IMR-90 (cell line): ENCODE measurements at regions not wholly inside any gene's neighbourhood (a gene's known extent, or its start where the extent isn't known, plus 50 kb on each side); places are given as distances from the start of the nearest gene placed in this dataset.

Experiments used
- ATAC-seq: fragments of 200-7000 bp; cut with Tn5 transposase; 2 replicates; pipeline ENCODE4 v1.9.1; 2020; ENCODE audit warnings: low read depth, mild to moderate bottlenecking, moderate library complexity
- BruUV-seq: library from RNA; stranded (reverse); fragments of 400-500 nt; replicated peaks from 2 replicates; lab custom pipeline; 2021; lab: Mats Ljungman, UMichigan
- CTCF ChIA-PET: fragments of 300-600 bp; formaldehyde crosslinking; extraction: SDS; loops from one replicate; lab custom pipeline; 2021; ENCODE audit warnings: antibody characterized with exemption; lab: Yijun Ruan, JAX
- POLR2A ChIA-PET: fragments of 300-600 bp; sonication (Branson Sonifier 250); formaldehyde crosslinking; loops from one replicate; lab custom pipeline; 2022; ENCODE audit warnings: antibody characterized with exemption; ENCODE audit not compliant: unreplicated experiment; lab: Charles Lee
- DNase-seq: peaks from one replicate; pipeline ENCODE4 v3.0.0; 2013
- H2AFZ ChIP-seq: replicated peaks from 2 replicates; pipeline ENCODE3; 2013; ENCODE audit warnings: low read length, mild to moderate bottlenecking; ENCODE audit not compliant: poor library complexity
- H2AK5ac ChIP-seq: 2 replicates; pipeline ENCODE4 v1.6.1; 2013; ENCODE audit warnings: low read depth, low read length, inconsistent platforms
- H2AK9ac ChIP-seq: replicated peaks from 2 replicates; pipeline ENCODE3; 2013; ENCODE audit warnings: mild to moderate bottlenecking, low read depth, low read length, moderate library complexity; ENCODE audit not compliant: poor library complexity
- H2BK120ac ChIP-seq: 2 replicates; pipeline ENCODE4 v1.6.1; 2013; ENCODE audit warnings: low read depth, low read length, inconsistent platforms
- H2BK15ac ChIP-seq: 3 replicates; pipeline ENCODE4 v1.6.1; 2013; ENCODE audit warnings: low read depth, low read length, inconsistent platforms
- H2BK20ac ChIP-seq: 2 replicates; pipeline ENCODE4 v1.6.1; 2013; ENCODE audit warnings: low read depth, mild to moderate bottlenecking, inconsistent platforms, low read length, moderate library complexity
- H2BK5ac ChIP-seq: 2 replicates; pipeline ENCODE4 v1.6.1; 2013; ENCODE audit warnings: mild to moderate bottlenecking, low read depth, low read length, inconsistent platforms; ENCODE audit not compliant: poor library complexity, severe bottlenecking
- H3K14ac ChIP-seq: replicated peaks from 2 replicates; pipeline ENCODE4 v1.6.1; 2013; ENCODE audit warnings: low read depth, low read length, inconsistent platforms
- H3K18ac ChIP-seq: 2 replicates; pipeline ENCODE4 v1.6.1; 2013; ENCODE audit warnings: low read depth, low read length, control low read depth
- H3K23ac ChIP-seq: 2 replicates; pipeline ENCODE4 v1.6.1; 2013; ENCODE audit warnings: low read depth, low read length, inconsistent platforms
- H3K27ac ChIP-seq: 2 replicates; pipeline ENCODE4 v1.5.1; 2013; ENCODE audit warnings: mild to moderate bottlenecking, control low read depth, low read length; ENCODE audit not compliant: insufficient read depth
- H3K27me3 ChIP-seq: 2 replicates; pipeline ENCODE4 v1.6.1; 2013; ENCODE audit warnings: low read length; ENCODE audit not compliant: control insufficient read depth, insufficient read depth
- H3K36me3 ChIP-seq: 2 replicates; pipeline ENCODE4 v1.6.1; 2013; ENCODE audit warnings: low read length, mixed read lengths; ENCODE audit not compliant: control insufficient read depth, insufficient read depth
- H3K4ac ChIP-seq: 2 replicates; pipeline ENCODE4 v1.6.1; 2013; ENCODE audit warnings: low read depth, low read length, inconsistent platforms
- H3K4me1 ChIP-seq: 2 replicates; pipeline ENCODE4 v1.6.1; 2013; ENCODE audit warnings: low read length, mixed read lengths; ENCODE audit not compliant: control insufficient read depth, insufficient read depth
- H3K4me2 ChIP-seq: 2 replicates; pipeline ENCODE4 v1.6.1; 2013; ENCODE audit warnings: low read depth, mild to moderate bottlenecking, control low read depth, low read length, moderate library complexity
- H3K4me3 ChIP-seq: 2 replicates; pipeline ENCODE4 v1.5.1; 2013; ENCODE audit warnings: low read depth, mild to moderate bottlenecking, control low read depth, low read length, moderate library complexity; ENCODE audit not compliant: insufficient read depth
- H3K56ac ChIP-seq: 2 replicates; pipeline ENCODE4 v1.6.1; 2013; ENCODE audit warnings: low read length, inconsistent platforms; ENCODE audit not compliant: insufficient read depth; ENCODE audit errors: extremely low read depth
- H3K79me1 ChIP-seq, 2 experiments: 2 replicates each; pipeline ENCODE4 v1.6.1; 2013; ENCODE audit warnings: low read length in 2 of 2, inconsistent platforms in 1 of 2, low read depth in 1 of 2
- H3K9ac ChIP-seq: 2 replicates; pipeline ENCODE4 v1.6.1; 2013; ENCODE audit warnings: low read depth, low read length, control low read depth
- H3K9me1 ChIP-seq: 2 replicates; pipeline ENCODE4 v1.6.1; 2013; ENCODE audit warnings: low read length, inconsistent platforms; ENCODE audit not compliant: insufficient read depth
- H3K9me3 ChIP-seq: 2 replicates; pipeline ENCODE4 v1.6.1; 2013; ENCODE audit warnings: low read length; ENCODE audit not compliant: control insufficient read depth, insufficient read depth
- H4K20me1 ChIP-seq: 2 replicates; pipeline ENCODE4 v1.6.1; 2013; ENCODE audit warnings: low read length, inconsistent platforms; ENCODE audit not compliant: insufficient read depth
- H4K5ac ChIP-seq: 2 replicates; pipeline ENCODE4 v1.6.1; 2013; ENCODE audit warnings: mild to moderate bottlenecking, low read depth, low read length, control low read depth
- H4K8ac ChIP-seq, 2 experiments: 2 replicates each; pipeline ENCODE4 v1.6.1; 2013; ENCODE audit warnings: low read depth in 2 of 2, low read length in 2 of 2, control low read depth in 1 of 2, inconsistent platforms in 1 of 2
- H4K91ac ChIP-seq: 2 replicates; pipeline ENCODE4 v1.6.1; 2013; ENCODE audit warnings: low read depth, low read length, inconsistent platforms; ENCODE audit not compliant: insufficient read depth
- BHLHE40 ChIP-seq: fragments of 150-350 bp; IDR thresholded peaks from 2 replicates; pipeline ENCODE4 v1.6.1; 2016; ENCODE audit warnings: mild to moderate bottlenecking, low read depth, low read length
- CEBPB ChIP-seq: IDR thresholded peaks from 2 replicates; pipeline ENCODE4 v1.6.1; 2012; ENCODE audit warnings: low read depth, low read length, improper control_type of control experiment
- CTCF ChIP-seq: conservative IDR thresholded peaks from 2 replicates; pipeline ENCODE4 v1.5.1; 2012; ENCODE audit warnings: mild to moderate bottlenecking, low read depth, low read length, improper control_type of control experiment
- FOS ChIP-seq: fragments of 150-350 bp; IDR thresholded peaks from 2 replicates; pipeline ENCODE4 v1.6.1; 2016; ENCODE audit warnings: low read depth, low read length
- MAFK ChIP-seq: IDR thresholded peaks from 2 replicates; pipeline ENCODE4 v1.6.1; 2012; ENCODE audit warnings: low read depth, low read length, improper control_type of control experiment
- MXI1 ChIP-seq: IDR thresholded peaks from 2 replicates; pipeline ENCODE4 v1.6.1; 2012; ENCODE audit warnings: low read depth, mild to moderate bottlenecking, low read length, moderate library complexity, borderline replicate concordance
- NFE2L2 ChIP-seq: fragments of 150-350 bp; IDR thresholded peaks from 2 replicates; pipeline ENCODE4 v1.6.1; 2016; ENCODE audit warnings: low read depth, mild to moderate bottlenecking, low read length
- POLR2A ChIP-seq: IDR thresholded peaks from 2 replicates; pipeline ENCODE4 v1.6.1; 2012; ENCODE audit warnings: mild to moderate bottlenecking, low read depth, low read length
- RCOR1 ChIP-seq: IDR thresholded peaks from 2 replicates; pipeline ENCODE4 v1.6.1; 2012; ENCODE audit warnings: mild to moderate bottlenecking, low read length, improper control_type of control experiment; ENCODE audit not compliant: insufficient replicate concordance
- USF2 ChIP-seq: fragments of 150-350 bp; IDR thresholded peaks from 2 replicates; pipeline ENCODE4 v1.6.1; 2017; ENCODE audit warnings: mild to moderate bottlenecking, antibody characterized with exemption, low read length, low read depth
- WGBS, 2 experiments: methylation state at CpG; one replicate each; pipeline versions ENCODE4 v1.1.5 to v1.1.7; 2013; ENCODE audit warnings: missing lambda C conversion rate in 2 of 2; ENCODE audit not compliant: insufficient read length in 1 of 2; ENCODE audit errors: extremely low coverage in 2 of 2; 5-methylcytosine and 5-hydroxymethylcytosine counted together
- dilution Hi-C: fragments of 300-500 bp; cut with HindIII; formaldehyde crosslinking; loops from one replicate; pipeline ENCODE4 v1.14.3; 2018; ENCODE audit warnings: low sequenced_read_pairs; ENCODE audit not compliant: unreplicated experiment
- in situ Hi-C: fragments of 300-500 bp; cut with MboI; formaldehyde crosslinking; loops from 3 replicates; pipeline ENCODE4 v1.14.3; 2019; ENCODE audit warnings: low sequenced_read_pairs, inconsistent platforms, mixed read lengths
- intact Hi-C: fragments of 100-400 bp; cut with micrococcal nuclease; formaldehyde crosslinking; loops from 2 replicates; pipeline ENCODE4 v1.10.0; 2022

- BruUV-seq = no TSS peak
These were observed 52.5 kb upstream of the MEX3C start for GRCh38 chr18:51250006-51250405.

More at GRCh38 chr18:51250006-51250405, 52.5 kb upstream of the MEX3C start:
- DNase-seq (no peak), ATAC-seq (no peak)
- H3K4me2 ChIP-seq = no peak overlapping the region
- H4K91ac ChIP-seq = no peak overlapping the region
- CTCF ChIA-PET = no interaction called here
- no peak overlapping the region for H3K4ac ChIP-seq
- no peak overlapping the region for H2BK15ac ChIP-seq
- no peak overlapping the region for H2AK5ac ChIP-seq
- no peak overlapping the region for H3K9ac ChIP-seq
- no peak overlapping the region for H3K4me3 ChIP-seq
- intact Hi-C loops (no loop called here), in situ Hi-C loops (no loop called here), dilution Hi-C loops (no loop called here)
- H2AK9ac ChIP-seq = no peak overlapping the region
- H2BK5ac ChIP-seq = no peak overlapping the region
- H3K18ac ChIP-seq = no peak overlapping the region
- no CpG with 5 or more reads among the region's 4 CpGs for WGBS, 2 experiments
- H3K56ac ChIP-seq = no peak overlapping the region
- no peaks in the 10 kb centered on the region for H3K9me1 ChIP-seq
- H3K9me3 ChIP-seq = no peaks in the 10 kb centered on the region
- H2BK20ac ChIP-seq = no peak overlapping the region
- H3K23ac ChIP-seq = no peak overlapping the region
- no peaks in the 10 kb centered on the region for H3K36me3 ChIP-seq
- H3K79me1 ChIP-seq = no peaks in the 10 kb centered on the region
- H3K4me1 ChIP-seq = no peaks in the 10 kb centered on the region
- no peak overlapping the region for H2AFZ ChIP-seq
- H4K5ac ChIP-seq = no peak overlapping the region
- H3K27ac ChIP-seq = no peak overlapping the region
- H4K20me1 ChIP-seq = no peaks in the 10 kb centered on the region
- TF ChIP-seq CEBPB (no peak), FOS (no peak), POLR2A (no peak), NFE2L2 (no peak), CTCF (no peak), BHLHE40 (no peak), MXI1 (no peak), MAFK (no peak), RCOR1 (no peak), USF2 (no peak)
- POLR2A ChIA-PET = no interaction called here
- H2BK120ac ChIP-seq = no peak overlapping the region
- H3K27me3 ChIP-seq = no peaks in the 10 kb centered on the region
- H3K14ac ChIP-seq = no peak overlapping the region
- no peak overlapping the region for H4K8ac ChIP-seq
